CD14-positive monocyte (primary cell): ENCODE measurements at regions not wholly inside any gene's neighbourhood (a gene's known extent, or its start where the extent isn't known, plus 50 kb on each side); places are given as distances from the start of the nearest gene placed in this dataset.

Experiments
- DNase-seq, 3 donors: peaks; one replicate each; pipeline ENCODE4 v3.0.0-alpha.2; 2011 to 2022
- H2AFZ ChIP-seq: 2 replicates; pipeline ENCODE4 v1.6.0; 2012; ENCODE audit warnings: mild to moderate bottlenecking, low read depth, low read length, inconsistent platforms; ENCODE audit not compliant: insufficient read depth, poor library complexity, severe bottlenecking
- H3K27ac ChIP-seq, 2 donors: 1 replicate in 1 of 2; 2 replicates in 1 of 2; pipeline ENCODE4 v1.5.1; 2012 to 2013; ENCODE audit warnings: low read length in 2 of 2, control low read depth in 1 of 2, inconsistent platforms in 1 of 2, low read depth in 1 of 2, mild to moderate bottlenecking in 1 of 2
- H3K27me3 ChIP-seq, 2 donors: one replicate each; pipeline versions ENCODE4 v1.6.0 to v1.6.1; 2011 to 2013; ENCODE audit warnings: low read length in 2 of 2; ENCODE audit not compliant: control insufficient read depth in 2 of 2, insufficient read depth in 2 of 2
- H3K36me3 ChIP-seq, 2 donors: replicated peaks in 1 of 2; 1 replicate in 1 of 2; 2 replicates in 1 of 2; pipeline versions ENCODE4 v1.5.1 to v1.6.1; 2012 to 2013; ENCODE audit warnings: low read length in 2 of 2, control low read depth in 1 of 2, inconsistent platforms in 1 of 2, mild to moderate bottlenecking in 1 of 2; ENCODE audit not compliant: insufficient read depth in 2 of 2, control insufficient read depth in 1 of 2
- H3K4me1 ChIP-seq, 2 donors: 1 replicate in 1 of 2; 2 replicates in 1 of 2; pipeline versions ENCODE4 v1.5.1 to v1.6.1; 2012 to 2013; ENCODE audit warnings: low read length in 2 of 2, control low read depth in 1 of 2, inconsistent platforms in 1 of 2, mild to moderate bottlenecking in 1 of 2, moderate library complexity in 1 of 2; ENCODE audit not compliant: insufficient read depth in 2 of 2, control insufficient read depth in 1 of 2
- H3K4me2 ChIP-seq: replicated peaks from 2 replicates; pipeline ENCODE3; 2012; ENCODE audit warnings: low read length, moderate library complexity, mild to moderate bottlenecking; ENCODE audit not compliant: poor library complexity, severe bottlenecking; ENCODE audit errors: extremely low read depth
- H3K4me3 ChIP-seq, 3 experiments: fragments of 200-600 bp in 1 of 3; sonication (generic) in 1 of 3; replicated peaks in 1 of 3; 1 replicate in 2 of 3; 2 replicates in 1 of 3; pipeline ENCODE4 v1.5.1; 2011 to 2013; ENCODE audit warnings: low read length in 3 of 3, mild to moderate bottlenecking in 3 of 3, control low read depth in 2 of 3, low read depth in 2 of 3, inconsistent platforms in 1 of 3, moderate library complexity in 1 of 3
- H3K79me2 ChIP-seq: 2 replicates; pipeline ENCODE4 v1.6.0; 2012; ENCODE audit warnings: mild to moderate bottlenecking, control low read depth, inconsistent platforms, low read length, moderate library complexity; ENCODE audit not compliant: insufficient read depth
- H3K9ac ChIP-seq: 2 replicates; pipeline ENCODE4 v1.6.0; 2017; ENCODE audit warnings: low read length, mild to moderate bottlenecking; ENCODE audit not compliant: insufficient read depth, poor library complexity, severe bottlenecking
- H3K9me3 ChIP-seq, 2 donors: replicated peaks in 1 of 2; 1 replicate in 1 of 2; 2 replicates in 1 of 2; pipeline versions ENCODE4 v1.5.1 to v1.6.1; 2012 to 2013; ENCODE audit warnings: low read length in 2 of 2, control low read depth in 1 of 2; ENCODE audit not compliant: control insufficient read depth in 1 of 2, insufficient read depth in 1 of 2
- H4K20me1 ChIP-seq: 2 replicates; pipeline ENCODE4 v1.6.0; 2012; ENCODE audit warnings: mild to moderate bottlenecking, low read length, control low read depth, moderate library complexity; ENCODE audit not compliant: insufficient read depth
- H3K27ac Mint-ChIP-seq, 7 donors: one replicate each; pipeline ENCODE4 v1.8.0; 2020; ENCODE audit warnings: mild to moderate bottlenecking in 7 of 7, mixed read lengths in 7 of 7, moderate library complexity in 6 of 7, inconsistent platforms in 2 of 7
- H3K27me3 Mint-ChIP-seq, 3 donors: one replicate each; pipeline ENCODE4 v1.8.0; 2021 to 2022; ENCODE audit warnings: low read depth in 3 of 3, mild to moderate bottlenecking in 3 of 3, mixed read lengths in 3 of 3, moderate library complexity in 3 of 3, inconsistent platforms in 1 of 3
- H3K36me3 Mint-ChIP-seq, 2 donors: one replicate each; pipeline ENCODE4 v1.8.0; 2020; ENCODE audit warnings: mixed read lengths in 2 of 2, inconsistent platforms in 1 of 2, mild to moderate bottlenecking in 1 of 2
- H3K4me1 Mint-ChIP-seq: one replicate; pipeline ENCODE4 v1.8.0; 2020; ENCODE audit warnings: mild to moderate bottlenecking, mixed read lengths
- H3K4me3 Mint-ChIP-seq, 2 donors: one replicate each; pipeline ENCODE4 v1.8.0; 2020; ENCODE audit warnings: mild to moderate bottlenecking in 2 of 2, mixed read lengths in 2 of 2, moderate library complexity in 1 of 2
- H3K9me3 Mint-ChIP-seq, 7 donors: one replicate each; pipeline ENCODE4 v1.8.0; 2020 to 2022; ENCODE audit warnings: mixed read lengths in 7 of 7, mild to moderate bottlenecking in 6 of 7, moderate library complexity in 6 of 7, inconsistent platforms in 2 of 7
- CTCF ChIP-seq: fragments of 200-600 bp; IDR thresholded peaks from one replicate; pipeline ENCODE4 v1.8.0; 2022; ENCODE audit warnings: antibody characterized with exemption, mild to moderate bottlenecking
- WGBS: methylation state at CpG from one replicate; pipeline ENCODE4 v1.1.5; 2013; ENCODE audit warnings: missing lambda C conversion rate; ENCODE audit not compliant: insufficient coverage; 5-methylcytosine and 5-hydroxymethylcytosine counted together
- intact Hi-C, 2 donors: fragments of 100-400 bp; cut with micrococcal nuclease; formaldehyde crosslinking; loops; one replicate each; pipeline versions ENCODE4 v1.15.0 to v1.15.1; 2023

GRCh38 chr13:64525687-64526086 is 2704.4 kb downstream of the PCDH9 start:
- Histone ChIP-seq H3K4me1 (no peaks in the 10 kb centered on the region), H3K27ac (no peak overlapping the region), H3K9ac (no peak overlapping the region), H3K36me3 (no peaks in the 10 kb centered on the region), H3K4me3 (no peak overlapping the region), H3K79me2 (no peaks in the 10 kb centered on the region), H3K4me2 (no peak overlapping the region), H3K27me3 (no peaks in the 10 kb centered on the region), H4K20me1 (no peaks in the 10 kb centered on the region), H3K9me3 (peaks cover 4 to 12% of the 10 kb centered on the region in 2 donors), H2AFZ (no peak overlapping the region)
- H3K27ac Mint-ChIP-seq, result no peak overlapping the region
- intact Hi-C loops, result no loop called here
- peaks cover 0 to 2% (median 0%) of the 10 kb centered on the region in 3 donors for H3K27me3 Mint-ChIP-seq
- H3K9me3 Mint-ChIP-seq, result peaks cover 0 to 9% (median 3%) of the 10 kb centered on the region in 7 donors
- no peaks in the 10 kb centered on the region for H3K4me1 Mint-ChIP-seq
- WGBS, result 90% methylated on average over 15 of the region's 15 CpGs
- no peak overlapping the region for H3K4me3 Mint-ChIP-seq
- H3K36me3 Mint-ChIP-seq, result no peaks in the 10 kb centered on the region
- DNase-seq, result no peak
- no peak for TF ChIP-seq CTCF

GRCh38 chr13:64510747-64511146 is 2719.4 kb downstream of the PCDH9 start:
- no peak for DNase-seq
- Histone ChIP-seq H3K9ac (no peak overlapping the region), H3K36me3 (no peaks in the 10 kb centered on the region), H3K79me2 (no peaks in the 10 kb centered on the region), H3K27me3 (no peaks in the 10 kb centered on the region), H3K9me3 (peaks cover 2 to 5% of the 10 kb centered on the region in 2 donors), H3K4me2 (no peak overlapping the region), H3K4me3 (no peak overlapping the region), H2AFZ (no peak overlapping the region), H3K27ac (no peak overlapping the region), H4K20me1 (no peaks in the 10 kb centered on the region), H3K4me1 (no peaks in the 10 kb centered on the region)
- intact Hi-C loops, result no loop called here
- Mint-ChIP-seq H3K36me3 (no peaks in the 10 kb centered on the region), H3K9me3 (peaks cover 0 to 3% (median 0%) of the 10 kb centered on the region in 7 donors), H3K27ac (no peak overlapping the region), H3K4me1 (no peaks in the 10 kb centered on the region), H3K27me3 (peaks cover 0 to 2% (median 1%) of the 10 kb centered on the region in 3 donors), H3K4me3 (no peak overlapping the region)
- no peak for TF ChIP-seq CTCF
- WGBS, result no CpG with 5 or more reads among the region's 2 CpGs
